GM12878 (cell line): ENCODE measurements at regions not wholly inside any gene's neighbourhood (a gene's known extent, or its start where the extent isn't known, plus 50 kb on each side); places are given as distances from the start of the nearest gene placed in this dataset.

Experiments used
- ATAC-seq: fragments of 200-7000 bp; cut with Tn5 transposase; 3 replicates; pipeline ENCODE4 v1.9.1; 2020; ENCODE audit warnings: mild to moderate bottlenecking, moderate library complexity
- BruUV-seq: library from RNA; stranded (reverse); fragments of 400-500 nt; replicated peaks from 2 replicates; lab custom pipeline; 2021; lab: Mats Ljungman, UMichigan
- CTCF ChIA-PET: fragments of 300-600 bp; sonication (Branson Sonifier 250); formaldehyde crosslinking; extraction: SDS; loops from one replicate; lab custom pipeline; 2021; ENCODE audit warnings: inconsistent platforms; lab: Yijun Ruan, JAX
- POLR2A ChIA-PET: fragments of 350-600 bp; formaldehyde crosslinking; extraction: SDS; loops from one replicate; lab custom pipeline; 2021; ENCODE audit warnings: inconsistent platforms; lab: Charles Lee
- RAD21 ChIA-PET: fragments of 300-600 bp; sonication (Branson Sonifier 250); formaldehyde crosslinking; loops from one replicate; lab custom pipeline; 2023; ENCODE audit warnings: antibody characterized with exemption; ENCODE audit not compliant: unreplicated experiment; lab: Charles Lee
- SMC1A ChIA-PET: fragments of 300-600 bp; sonication (Branson Sonifier 250); formaldehyde crosslinking; loops from one replicate; lab custom pipeline; 2023; ENCODE audit not compliant: unreplicated experiment, uncharacterized antibody; lab: Charles Lee
- DNase-seq: peaks from one replicate; pipeline ENCODE4 v3.0.0-alpha.2; 2011; ENCODE audit warnings: low read depth, low spot score
- FAIRE-seq: peaks from 3 replicates; lab custom pipeline; 2011; peaks lifted over from hg19 to GRCh38; lab: Jason Lieb, UNC
- H2AFZ ChIP-seq: 2 replicates; pipeline ENCODE4 v1.6.0; 2011; ENCODE audit warnings: low read depth, low read length, control low read depth; ENCODE audit not compliant: control insufficient read depth
- H3K27ac ChIP-seq: 2 replicates; pipeline ENCODE4 v1.5.1; 2011; ENCODE audit warnings: control low read depth; ENCODE audit not compliant: control insufficient read depth, insufficient read depth
- H3K27me3 ChIP-seq, 2 experiments: replicated peaks in 1 of 2; 2 replicates each; pipeline versions ENCODE4 v1.6.0 to v1.6.1; 2011; ENCODE audit warnings: low read length in 1 of 2; ENCODE audit not compliant: control insufficient read depth in 2 of 2, insufficient read depth in 2 of 2
- H3K36me3 ChIP-seq, 2 experiments: 2 replicates each; pipeline ENCODE4 v1.5.1; 2011; ENCODE audit warnings: low read length in 1 of 2; ENCODE audit not compliant: control insufficient read depth in 2 of 2, insufficient read depth in 2 of 2
- H3K4me1 ChIP-seq: 2 replicates; pipeline ENCODE4 v1.6.1; 2011; ENCODE audit warnings: mild to moderate bottlenecking, low read length, moderate library complexity, mixed read lengths; ENCODE audit not compliant: control insufficient read depth, insufficient read depth
- H3K4me2 ChIP-seq: 2 replicates; pipeline ENCODE4 v1.6.0; 2011; ENCODE audit warnings: control low read depth; ENCODE audit not compliant: control insufficient read depth, insufficient read depth
- H3K4me3 ChIP-seq: fragments of 200-600 bp; sonication (generic); 2 replicates; pipeline ENCODE4 v1.5.1; 2016
- H3K79me2 ChIP-seq: 2 replicates; pipeline ENCODE4 v1.6.0; 2011; ENCODE audit warnings: low read length; ENCODE audit not compliant: control insufficient read depth, insufficient read depth
- H3K9ac ChIP-seq: 2 replicates; pipeline ENCODE4 v1.8.0; 2011; ENCODE audit warnings: low read length, control low read depth, mixed read lengths; ENCODE audit not compliant: control insufficient read depth, insufficient read depth
- H3K9me3 ChIP-seq: replicated peaks from 3 replicates; pipeline ENCODE4 v1.5.1; 2011; ENCODE audit warnings: mild to moderate bottlenecking, low read length; ENCODE audit not compliant: control insufficient read depth, insufficient read depth
- H4K20me1 ChIP-seq: 2 replicates; pipeline ENCODE4 v1.6.0; 2011; ENCODE audit not compliant: control insufficient read depth, insufficient read depth
- EED ChIP-seq: sonication (generic); IDR thresholded peaks from 2 replicates; pipeline ENCODE4 v1.6.1; 2016; ENCODE audit warnings: antibody characterized with exemption, low read depth
- EGR1 ChIP-seq, 2 experiments: IDR thresholded peaks; 1 replicate in 1 of 2; 2 replicates in 1 of 2; pipeline ENCODE4 v1.6.1; 2011 to 2012; ENCODE audit warnings: low read depth in 2 of 2, low read length in 2 of 2, borderline replicate concordance in 1 of 2, mild to moderate bottlenecking in 1 of 2, moderate library complexity in 1 of 2
- HDAC2 ChIP-seq: fragments of 200-600 bp; sonication (generic); IDR thresholded peaks from 2 replicates; pipeline ENCODE4 v1.6.1; 2017
- JUNB ChIP-seq: IDR thresholded peaks from 2 replicates; pipeline ENCODE4 v1.6.1; 2016; ENCODE audit warnings: antibody characterized with exemption, mild to moderate bottlenecking
- RELA ChIP-seq: fragments of 450-650 bp; IDR thresholded peaks from 2 replicates; pipeline ENCODE4 v1.8.0; 2014; ENCODE audit warnings: borderline replicate concordance; ENCODE audit not compliant: partially characterized antibody
- TARDBP ChIP-seq: IDR thresholded peaks from 2 replicates; pipeline ENCODE4 v1.6.1; 2016; ENCODE audit warnings: borderline replicate concordance
- WGBS: methylation state at CpG from one replicate; pipeline ENCODE4 v1.1.6; 2016; ENCODE audit warnings: low lambda C conversion rate; ENCODE audit not compliant: insufficient replicate concordance, insufficient coverage; ENCODE audit errors: missing lambda C conversion rate; 5-methylcytosine and 5-hydroxymethylcytosine counted together
- in situ Hi-C: fragments of 300-500 bp; cut with MboI; formaldehyde crosslinking; loops from 9 replicates; pipeline ENCODE4 v1.14.3; 2018; ENCODE audit warnings: mixed read lengths
- intact Hi-C: fragments of 100-400 bp; cut with micrococcal nuclease; formaldehyde crosslinking; loops from one replicate; pipeline ENCODE4 v1.14.2; 2022; ENCODE audit not compliant: unreplicated experiment
- TF ChIP-seq, protein P1 (sequence below): fragments of 450-650 bp; IDR thresholded peaks from 2 replicates; pipeline ENCODE4 v1.6.1; 2017; ENCODE audit warnings: low read depth, mild to moderate bottlenecking, moderate library complexity
- TF ChIP-seq, protein P2 (sequence below): IDR thresholded peaks from 2 replicates; pipeline ENCODE4 v1.6.1; 2011; ENCODE audit warnings: low read depth, mild to moderate bottlenecking, low read length, moderate library complexity, borderline replicate concordance; ENCODE audit errors: extremely low read depth
- TF ChIP-seq, protein P3 (sequence below): IDR thresholded peaks from 2 replicates; pipeline ENCODE4 v1.6.1; 2012; ENCODE audit warnings: low read length, inconsistent platforms

DNA sequence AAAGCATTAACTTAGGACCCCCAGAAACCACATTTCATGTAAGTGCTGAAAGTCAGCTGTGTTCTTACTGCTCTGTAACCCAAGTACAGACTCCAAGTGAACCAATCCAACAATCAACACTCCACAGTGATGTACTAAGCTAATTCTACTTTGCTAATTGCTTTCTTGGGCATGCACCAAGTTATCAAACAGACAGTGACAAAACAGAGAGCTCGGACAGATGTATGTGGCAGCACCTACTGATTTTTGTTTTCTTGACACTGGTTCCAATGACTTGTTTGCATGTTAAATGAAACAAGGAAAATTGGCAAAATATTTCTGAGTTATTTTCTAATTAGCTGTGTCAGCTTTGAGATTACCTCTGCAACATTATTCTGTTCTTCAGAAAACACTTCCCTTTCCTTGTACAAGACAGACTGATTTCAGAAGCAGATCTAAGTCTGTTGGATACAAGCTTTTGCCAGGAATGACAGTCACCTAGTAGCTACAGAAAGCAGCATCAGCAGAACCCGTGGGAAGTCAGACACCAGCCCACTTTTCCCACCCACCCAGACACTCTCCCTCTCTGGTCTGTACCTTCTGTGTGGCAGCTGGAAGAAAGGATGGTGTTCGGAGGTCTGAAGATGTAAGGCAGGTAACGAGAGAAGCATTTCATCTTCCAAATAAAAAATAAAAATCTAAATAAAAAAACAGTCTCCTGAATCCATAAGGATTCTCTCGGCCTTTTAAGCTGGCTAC lies 176.7 kb upstream of the PPP2R2B start:
- DNase-seq, result no peak
- Histone ChIP-seq H3K4me3 (no peak overlapping the region), H3K27me3 (no peaks in the 10 kb centered on the region), H3K36me3 (no peaks in the 10 kb centered on the region), H3K27ac (no peak overlapping the region), H3K79me2 (no peaks in the 10 kb centered on the region), H3K4me1 (no peaks in the 10 kb centered on the region), H3K4me2 (no peak overlapping the region), H3K9ac (no peak overlapping the region), H2AFZ (no peak overlapping the region), H3K9me3 (no peaks in the 10 kb centered on the region), H4K20me1 (no peaks in the 10 kb centered on the region)
- intact Hi-C loops (no loop called here), in situ Hi-C loops (no loop called here)
- WGBS, result 22% methylated on average over 5 of the region's 5 CpGs
- BruUV-seq, result no TSS peak
- ChIA-PET SMC1A (no interaction called here), RAD21 (no interaction called here), CTCF (interaction anchor here (0.8 kb wide), 1 partner anchor 20 kb away, joined by 3 read pairs; no protein-coding TSS in a partner anchor), POLR2A (no interaction called here)
- ATAC-seq, result no peak
- TF ChIP-seq JUNB, result no peak
- no peak for TF ChIP-seq RELA
- no peak for TF ChIP-seq EED
- no peak for TF ChIP-seq HDAC2
- no peak for FAIRE-seq

DNA sequence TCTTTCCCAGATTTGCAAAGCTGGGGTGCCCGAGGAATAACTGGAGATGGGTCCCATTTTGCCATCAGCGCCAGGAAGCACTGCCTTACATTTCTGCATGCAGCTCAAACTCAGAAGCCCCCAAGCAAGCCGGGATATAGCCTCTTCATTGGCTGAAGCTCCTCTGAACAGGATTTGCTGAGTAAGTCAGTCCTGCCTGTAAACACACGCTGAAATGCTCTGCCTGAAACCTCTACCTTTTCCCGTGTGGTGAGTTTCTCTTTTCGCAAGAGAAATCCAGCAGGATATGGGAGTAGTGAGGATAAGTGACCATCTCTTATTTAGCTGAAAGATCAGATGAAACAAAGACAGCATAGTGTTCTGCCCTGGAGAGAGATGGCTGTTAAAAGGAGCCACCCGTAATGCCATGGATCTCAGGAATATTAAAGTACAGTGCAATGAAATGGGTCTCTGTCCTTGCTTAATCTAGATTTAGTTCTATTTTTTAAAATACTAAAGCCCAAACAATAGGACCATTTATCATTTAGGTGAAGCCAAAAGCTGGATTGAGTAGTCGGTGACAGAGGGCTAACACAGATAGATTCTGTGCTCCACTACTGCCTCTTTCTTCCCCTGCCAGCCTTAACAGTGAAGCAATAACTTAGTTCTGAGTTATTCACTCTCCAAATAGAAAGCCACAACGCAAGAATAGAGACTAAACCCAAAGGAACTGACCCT lies 177.5 kb upstream of the PPP2R2B start:
- WGBS, result 30% methylated on average over 9 of the region's 9 CpGs
- Histone ChIP-seq H3K4me1 (no peaks in the 10 kb centered on the region), H3K4me2 (no peak overlapping the region), H3K4me3 (no peak overlapping the region), H3K9me3 (no peaks in the 10 kb centered on the region), H3K27ac (no peak overlapping the region), H4K20me1 (no peaks in the 10 kb centered on the region), H2AFZ (no peak overlapping the region), H3K27me3 (no peaks in the 10 kb centered on the region), H3K79me2 (no peaks in the 10 kb centered on the region), H3K36me3 (no peaks in the 10 kb centered on the region), H3K9ac (no peak overlapping the region)
- DNase-seq, result no peak
- no peak for ATAC-seq
- CTCF ChIA-PET, result no interaction called here
- SMC1A ChIA-PET, result no interaction called here
- in situ Hi-C loops (no loop called here), intact Hi-C loops (no loop called here)
- FAIRE-seq, result no peak
- RAD21 ChIA-PET, result no interaction called here
- BruUV-seq, result no TSS peak
- POLR2A ChIA-PET, result no interaction called here
- TF ChIP-seq, protein P1, sequence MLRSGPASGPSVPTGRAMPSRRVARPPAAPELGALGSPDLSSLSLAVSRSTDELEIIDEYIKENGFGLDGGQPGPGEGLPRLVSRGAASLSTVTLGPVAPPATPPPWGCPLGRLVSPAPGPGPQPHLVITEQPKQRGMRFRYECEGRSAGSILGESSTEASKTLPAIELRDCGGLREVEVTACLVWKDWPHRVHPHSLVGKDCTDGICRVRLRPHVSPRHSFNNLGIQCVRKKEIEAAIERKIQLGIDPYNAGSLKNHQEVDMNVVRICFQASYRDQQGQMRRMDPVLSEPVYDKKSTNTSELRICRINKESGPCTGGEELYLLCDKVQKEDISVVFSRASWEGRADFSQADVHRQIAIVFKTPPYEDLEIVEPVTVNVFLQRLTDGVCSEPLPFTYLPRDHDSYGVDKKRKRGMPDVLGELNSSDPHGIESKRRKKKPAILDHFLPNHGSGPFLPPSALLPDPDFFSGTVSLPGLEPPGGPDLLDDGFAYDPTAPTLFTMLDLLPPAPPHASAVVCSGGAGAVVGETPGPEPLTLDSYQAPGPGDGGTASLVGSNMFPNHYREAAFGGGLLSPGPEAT, result no peak
- TF ChIP-seq EGR1 (IDR thresholded peaks at IDR 0.05; ENCODE audit: borderline replicate concordance in 1 of 2, low read depth in 2 of 2, low read length in 2 of 2) (no peak), TARDBP (no peak)
- TF ChIP-seq, protein P2, sequence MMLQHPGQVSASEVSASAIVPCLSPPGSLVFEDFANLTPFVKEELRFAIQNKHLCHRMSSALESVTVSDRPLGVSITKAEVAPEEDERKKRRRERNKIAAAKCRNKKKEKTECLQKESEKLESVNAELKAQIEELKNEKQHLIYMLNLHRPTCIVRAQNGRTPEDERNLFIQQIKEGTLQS, result no peak
- TF ChIP-seq, protein P3, sequence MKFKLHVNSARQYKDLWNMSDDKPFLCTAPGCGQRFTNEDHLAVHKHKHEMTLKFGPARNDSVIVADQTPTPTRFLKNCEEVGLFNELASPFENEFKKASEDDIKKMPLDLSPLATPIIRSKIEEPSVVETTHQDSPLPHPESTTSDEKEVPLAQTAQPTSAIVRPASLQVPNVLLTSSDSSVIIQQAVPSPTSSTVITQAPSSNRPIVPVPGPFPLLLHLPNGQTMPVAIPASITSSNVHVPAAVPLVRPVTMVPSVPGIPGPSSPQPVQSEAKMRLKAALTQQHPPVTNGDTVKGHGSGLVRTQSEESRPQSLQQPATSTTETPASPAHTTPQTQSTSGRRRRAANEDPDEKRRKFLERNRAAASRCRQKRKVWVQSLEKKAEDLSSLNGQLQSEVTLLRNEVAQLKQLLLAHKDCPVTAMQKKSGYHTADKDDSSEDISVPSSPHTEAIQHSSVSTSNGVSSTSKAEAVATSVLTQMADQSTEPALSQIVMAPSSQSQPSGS, result no peak
